ENCODE measurements at regions not wholly inside any gene's neighbourhood (a gene's known extent, or its start where the extent isn't known, plus 50 kb on each side); places are given as distances from the start of the nearest gene placed in this dataset.
A peak's percentile ranks its signal among the peaks of the same experiment; 100 is the strongest.

- FAIRE-seq, result peak; percentile 84
- no peak for ATAC-seq
Measured at GRCh38 chr5:125928663-125929062, 494.5 kb upstream of the GRAMD2B start.

GRCh38 chr5:125950012-125950615 lies 473.1 kb upstream of the GRAMD2B start:
- no peak overlapping the region for H3K4me3 ChIP-seq
- no peak overlapping the region for H3K4me2 ChIP-seq
- FAIRE-seq (no peak), ATAC-seq (no peak), DNase-seq (ENCODE audit: low read depth in 1 of 2, low spot score in 1 of 2) (no peak)
- no peak for TF ChIP-seq ESRRA (IDR thresholded peaks at IDR 0.05; ENCODE audit: borderline replicate concordance, low read length)
- peak; percentile 43; the same call in 1 of the 2 replicates for TF ChIP-seq NFE2L2 (conservative IDR thresholded peaks at IDR 0.05; ENCODE audit: low read length)
- peak; percentile 78 for TF ChIP-seq MAFK (IDR thresholded peaks at IDR 0.05; ENCODE audit: partially characterized antibody)
- no peak for TF ChIP-seq RNF2 (IDR thresholded peaks at IDR 0.05; ENCODE audit: borderline replicate concordance, low read depth)
- WGBS (ENCODE audit: missing lambda C conversion rate), result 47% methylated on average over 5 of the region's 5 CpGs
- H3K27ac ChIP-seq, result no peak overlapping the region
- CTCF ChIA-PET, result no interaction called here
- no peaks in the 10 kb centered on the region for H3K9me3 ChIP-seq
- POLR2A ChIA-PET, result no interaction called here
- H3K4me1 ChIP-seq, result no peaks in the 10 kb centered on the region

More at GRCh38 chr5:125928663-125929062, 494.5 kb upstream of the GRAMD2B start:
- TF ChIP-seq POLR2AphosphoS2 (conservative IDR thresholded peaks at IDR 0.05; ENCODE audit: low read length) (no peak), ESRRA (IDR thresholded peaks at IDR 0.05; ENCODE audit: borderline replicate concordance, low read length) (no peak), SREBF2 (IDR thresholded peaks at IDR 0.05) (no peak), CBX2 (IDR thresholded peaks at IDR 0.05; ENCODE audit: borderline replicate concordance, low read depth) (no peak), RCOR1 (IDR thresholded peaks at IDR 0.05; ENCODE audit: low read depth, low read length) (no peak), RFX5 (IDR thresholded peaks at IDR 0.05) (no peak), FOXS1 (CRISPR knock-in tag; IDR thresholded peaks at IDR 0.05) (no peak), CBX8 (IDR thresholded peaks at IDR 0.05) (no peak)
- TF ChIP-seq, protein P1, sequence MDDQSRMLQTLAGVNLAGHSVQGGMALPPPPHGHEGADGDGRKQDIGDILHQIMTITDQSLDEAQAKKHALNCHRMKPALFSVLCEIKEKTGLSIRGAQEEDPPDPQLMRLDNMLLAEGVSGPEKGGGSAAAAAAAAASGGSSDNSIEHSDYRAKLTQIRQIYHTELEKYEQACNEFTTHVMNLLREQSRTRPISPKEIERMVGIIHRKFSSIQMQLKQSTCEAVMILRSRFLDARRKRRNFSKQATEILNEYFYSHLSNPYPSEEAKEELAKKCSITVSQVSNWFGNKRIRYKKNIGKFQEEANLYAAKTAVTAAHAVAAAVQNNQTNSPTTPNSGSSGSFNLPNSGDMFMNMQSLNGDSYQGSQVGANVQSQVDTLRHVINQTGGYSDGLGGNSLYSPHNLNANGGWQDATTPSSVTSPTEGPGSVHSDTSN (IDR thresholded peaks at IDR 0.05), result no peak
- H3K4me3 ChIP-seq, result no peak overlapping the region
- 2% methylated on average over 6 of the region's 6 CpGs for WGBS (ENCODE audit: missing lambda C conversion rate)
- H3K4me2 ChIP-seq, result no peak overlapping the region
- no peak for DNase-seq (ENCODE audit: low read depth in 1 of 2, low spot score in 1 of 2)
- ChIA-PET POLR2A (no interaction called here), CTCF (interaction anchor here (1.1 kb wide), 1 partner anchor 50 kb away, joined by 3 read pairs; no protein-coding TSS in a partner anchor)
- no peaks in the 10 kb centered on the region for H3K9me3 ChIP-seq
- H3K4me1 ChIP-seq, result no peaks in the 10 kb centered on the region
- no peak overlapping the region for H3K27ac ChIP-seq

- POLR2A ChIA-PET, result no interaction called here
- Histone ChIP-seq H3K9me3 (no peaks in the 10 kb centered on the region), H3K27ac (no peak overlapping the region), H3K4me2 (no peak overlapping the region), H3K4me3 (no peak overlapping the region), H3K4me1 (no peaks in the 10 kb centered on the region)
- CTCF ChIA-PET, result no interaction called here
- WGBS (ENCODE audit: missing lambda C conversion rate), result 5% methylated on average over 1 of the region's 1 CpG
- TF ChIP-seq MAZ (IDR thresholded peaks at IDR 0.05; ENCODE audit: borderline replicate concordance, low read depth, low read length) (no peak), NPAS2 (CRISPR knock-in tag; IDR thresholded peaks at IDR 0.05; ENCODE audit: borderline replicate concordance) (no peak), HOXA7 (CRISPR knock-in tag; IDR thresholded peaks at IDR 0.05) (no peak)
- ATAC-seq (no peak), FAIRE-seq (no peak), DNase-seq (ENCODE audit: low read depth in 1 of 2, low spot score in 1 of 2) (no peak)
Measured at GRCh38 chr5:125961150-125961549, 462.1 kb upstream of the GRAMD2B start.

DNA sequence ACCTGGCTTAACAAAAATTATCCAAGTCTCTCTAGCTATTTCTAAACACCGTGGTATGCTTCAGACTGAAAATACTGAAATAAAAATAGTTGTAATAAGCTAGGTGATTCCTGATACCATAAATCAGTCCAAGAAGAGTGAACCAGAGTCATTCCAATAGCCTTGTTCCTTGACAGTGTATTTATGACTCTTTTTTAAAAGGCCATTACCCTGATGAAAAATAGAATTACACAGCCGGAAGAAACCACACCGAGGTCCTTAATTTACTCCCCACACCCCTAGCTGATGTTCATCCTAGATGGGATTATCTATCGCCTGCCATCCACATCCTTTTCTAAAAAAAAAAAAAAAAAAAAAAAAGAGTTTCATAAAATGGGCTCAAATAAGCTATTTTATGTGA lies 457.6 kb upstream of the GRAMD2B start:
- FAIRE-seq, result no peak
- ChIA-PET POLR2A (no interaction called here), CTCF (no interaction called here)
- TF ChIP-seq CHD4 (IDR thresholded peaks at IDR 0.05; ENCODE audit: borderline replicate concordance), result no peak
- no peak for TF ChIP-seq POLR2AphosphoS2 (conservative IDR thresholded peaks at IDR 0.05; ENCODE audit: low read length)
- TF ChIP-seq, protein P1 (IDR thresholded peaks at IDR 0.05), result no peak
- TF ChIP-seq GATA3 (IDR thresholded peaks at IDR 0.05; ENCODE audit: borderline replicate concordance), result no peak
- TF ChIP-seq EHF (CRISPR knock-in tag; IDR thresholded peaks at IDR 0.05), result no peak
- Histone ChIP-seq H3K9me3 (no peaks in the 10 kb centered on the region), H3K4me2 (no peak overlapping the region), H3K27ac (no peak overlapping the region), H3K4me3 (no peak overlapping the region), H3K4me1 (no peaks in the 10 kb centered on the region)
- ATAC-seq, result no peak
- WGBS (ENCODE audit: missing lambda C conversion rate), result 14% methylated on average over 4 of the region's 4 CpGs
- no peak for DNase-seq (ENCODE audit: low read depth in 1 of 2, low spot score in 1 of 2)
